Astrocyte of the cerebellum (primary cell): ENCODE measurements at regions not wholly inside any gene's neighbourhood (a gene's known extent, or its start where the extent isn't known, plus 50 kb on each side); places are given as distances from the start of the nearest gene placed in this dataset.

ENCODE experiments used
- DNase-seq: peaks from one replicate; pipeline ENCODE4 v3.0.0-alpha.2; 2011; ENCODE audit warnings: low read depth
- H3K4me3 ChIP-seq: 2 replicates; pipeline ENCODE4 v1.5.1; 2011; ENCODE audit warnings: mild to moderate bottlenecking, low read depth, low read length, moderate library complexity
- CTCF ChIP-seq: IDR thresholded peaks from 2 replicates; pipeline ENCODE4 v1.5.1; 2012; ENCODE audit warnings: low read length, low read depth, moderate library complexity, mild to moderate bottlenecking; ENCODE audit errors: missing control alignments
- in situ Hi-C: cut with HindIII; loops from 2 replicates; pipeline ENCODE4 v1.10.0; 2017; ENCODE audit warnings: low sequenced_read_pairs

- in situ Hi-C loops = no loop called here
- DNase-seq = no peak
- no peak overlapping the region for H3K4me3 ChIP-seq
- no peak for TF ChIP-seq CTCF
These were observed 299.3 kb upstream of the IRX4 start for GRCh38 chr5:2182020-2182419.

- no peak overlapping the region for H3K4me3 ChIP-seq
- in situ Hi-C loops = no loop called here
- no peak for DNase-seq
- no peak for TF ChIP-seq CTCF
These were observed 298.8 kb upstream of the IRX4 start for GRCh38 chr5:2181557-2181956.

- TF ChIP-seq CTCF = no peak
These were observed 298.4 kb upstream of the IRX4 start for GRCh38 chr5:2181149-2181548.

GRCh38 chr5:2180456-2180855, 297.7 kb upstream of the IRX4 start:
- DNase-seq = no peak
- H3K4me3 ChIP-seq = no peak overlapping the region
- TF ChIP-seq CTCF = no peak
- in situ Hi-C loops = no loop called here

More at GRCh38 chr5:2181149-2181548, 298.4 kb upstream of the IRX4 start:
- in situ Hi-C loops = no loop called here
- no peak overlapping the region for H3K4me3 ChIP-seq
- DNase-seq = no peak

- no peak for DNase-seq
- H3K4me3 ChIP-seq = no peak overlapping the region
- TF ChIP-seq CTCF = no peak
- in situ Hi-C loops = loop anchor here (5.0 kb wide), 1 partner anchor 77 kb away; no protein-coding TSS in a partner anchor
These were observed 297.1 kb upstream of the IRX4 start for GRCh38 chr5:2179861-2180260.

GRCh38 chr5:2178528-2178927, 295.8 kb upstream of the IRX4 start:
- DNase-seq = no peak
- no peak overlapping the region for H3K4me3 ChIP-seq
- no peak for TF ChIP-seq CTCF
- in situ Hi-C loops = loop anchor here (5.0 kb wide), 1 partner anchor 79 kb away; no protein-coding TSS in a partner anchor

GRCh38 chr5:2178071-2178477, 295.3 kb upstream of the IRX4 start:
- TF ChIP-seq CTCF = no peak

More at GRCh38 chr5:2178071-2178477, 295.3 kb upstream of the IRX4 start:
- no peak for DNase-seq
- no peak overlapping the region for H3K4me3 ChIP-seq
- in situ Hi-C loops = loop anchor here (5.0 kb wide), 1 partner anchor 79 kb away; no protein-coding TSS in a partner anchor
